OCI-LY7 (cell line): ENCODE measurements at regions not wholly inside any gene's neighbourhood (a gene's known extent, or its start where the extent isn't known, plus 50 kb on each side); places are given as distances from the start of the nearest gene placed in this dataset.

Experiments
- CTCF ChIP-seq: fragments of 200-600 bp; sonication (generic); conservative IDR thresholded peaks from 2 replicates; pipeline ENCODE4 v1.5.1; 2014; ENCODE audit warnings: mild to moderate bottlenecking, antibody characterized with exemption, low read length, moderate library complexity, mixed read lengths
- EZH2phosphoT487 ChIP-seq: fragments of 200-600 bp; sonication (generic); IDR thresholded peaks from 2 replicates; pipeline ENCODE4 v1.6.1; 2018; ENCODE audit warnings: low read depth, borderline replicate concordance, mild to moderate bottlenecking, mixed run types, antibody characterized with exemption, low read length, moderate library complexity, mixed read lengths

- TF ChIP-seq CTCF (no peak), EZH2phosphoT487 (no peak)
Observed at GRCh38 chr11:70644343-70645060, 246.2 kb downstream of the CTTN start.
